Left lobe of liver (tissue), 2 donors: ENCODE measurements at regions not wholly inside any gene's neighbourhood (a gene's known extent, or its start where the extent isn't known, plus 50 kb on each side); places are given as distances from the start of the nearest gene placed in this dataset.
A peak's percentile ranks its signal among the peaks of the same experiment; 100 is the strongest.

ENCODE experiments used
- ATAC-seq: fragments of 200-7000 bp; cut with Tn5 transposase; one replicate; pipeline ENCODE4 v1.9.1; 2020; ENCODE audit warnings: mild to moderate bottlenecking, moderate library complexity
- DNase-seq: peaks from one replicate; pipeline ENCODE4 v3.0.0-alpha.2; 2020; ENCODE audit warnings: low spot score
- donor health status: DM: no; HTN: no; CAD: no; lungs with moderate emphysema.
- donor health status: DM: no; HTN: yes; CAD: no.

DNA sequence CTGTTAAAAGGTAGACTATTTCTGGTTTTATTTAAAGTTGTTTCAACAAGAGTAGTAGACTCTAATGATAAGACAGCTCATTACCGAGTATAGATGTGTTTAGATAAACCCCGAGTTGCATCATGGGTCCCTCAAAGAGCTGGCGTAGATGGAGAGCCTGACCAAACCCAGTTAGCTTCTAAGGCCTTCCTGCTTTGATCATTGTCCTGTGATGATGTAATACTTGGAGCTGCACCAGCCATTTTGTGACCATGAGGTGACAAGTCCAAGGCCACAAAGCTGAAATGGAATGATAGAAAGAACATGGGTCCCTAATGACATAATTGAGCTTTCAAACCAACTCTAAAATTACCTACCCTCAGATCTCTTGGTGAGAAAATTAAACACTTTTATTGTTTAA is 66.6 kb upstream of the TAB3 start:
- peak; percentile 51 for DNase-seq
- ATAC-seq = peak; percentile 65

DNA sequence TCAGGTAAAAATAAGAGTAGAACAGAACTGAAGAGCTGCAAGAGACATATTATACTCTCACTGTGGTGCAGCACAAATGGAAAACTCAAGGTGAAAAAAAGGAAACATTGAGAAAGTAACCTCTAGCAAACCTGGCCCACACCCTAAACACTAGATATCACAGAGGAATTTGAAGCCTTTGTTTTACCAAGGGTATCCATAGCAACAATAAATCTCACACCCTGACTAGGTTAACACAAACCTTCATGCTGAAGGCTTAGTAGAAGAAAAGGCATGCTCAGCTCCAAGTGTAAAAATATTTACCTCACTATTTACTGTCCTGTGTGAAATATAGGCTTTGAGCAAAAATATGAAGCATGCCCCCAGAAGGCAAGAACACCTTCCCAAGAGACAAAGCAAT is 61.9 kb upstream of the TAB3 start:
- no peak for ATAC-seq
- no peak for DNase-seq

DNA sequence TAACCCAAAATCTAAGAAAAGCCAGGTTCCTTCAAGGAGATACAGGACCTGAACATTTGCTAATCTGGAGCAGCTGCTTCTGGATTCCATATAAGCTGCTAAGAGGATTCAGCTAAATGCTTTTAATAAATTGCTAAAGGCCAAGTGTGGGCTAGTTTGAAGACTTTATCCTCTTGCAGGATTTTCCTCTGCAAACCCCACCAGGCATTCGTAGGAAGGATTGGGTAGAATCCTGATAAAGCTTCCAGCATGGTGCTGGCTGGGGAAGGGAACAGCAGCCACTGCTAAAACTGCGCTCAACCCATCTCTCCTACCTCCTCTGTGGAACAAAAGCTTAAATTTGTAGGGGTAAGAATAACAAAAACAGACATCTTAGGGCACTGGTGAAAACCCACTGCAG is 61.3 kb upstream of the TAB3 start:
- ATAC-seq (no peak), DNase-seq (no peak)

DNA sequence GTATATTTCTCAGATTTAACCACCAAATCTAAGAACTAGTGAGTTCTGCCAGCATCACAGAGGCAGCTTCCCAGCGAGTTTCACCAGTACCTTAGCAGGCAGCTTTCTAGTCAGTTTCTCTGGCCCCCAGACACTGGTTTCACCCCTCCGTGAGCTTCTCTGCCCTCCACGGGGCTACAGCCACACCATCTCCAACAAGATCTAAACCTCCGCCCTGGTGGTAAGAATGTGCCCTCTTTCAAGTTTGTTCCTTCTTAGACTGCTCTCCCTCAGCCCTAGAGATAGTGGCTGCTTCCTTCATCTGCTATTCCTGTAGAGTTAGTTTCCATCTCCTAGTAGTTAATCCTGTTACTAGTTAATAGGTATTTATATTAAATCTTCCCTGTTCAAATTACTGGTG is 60.5 kb upstream of the TAB3 start:
- ATAC-seq = no peak
- no peak for DNase-seq

DNA sequence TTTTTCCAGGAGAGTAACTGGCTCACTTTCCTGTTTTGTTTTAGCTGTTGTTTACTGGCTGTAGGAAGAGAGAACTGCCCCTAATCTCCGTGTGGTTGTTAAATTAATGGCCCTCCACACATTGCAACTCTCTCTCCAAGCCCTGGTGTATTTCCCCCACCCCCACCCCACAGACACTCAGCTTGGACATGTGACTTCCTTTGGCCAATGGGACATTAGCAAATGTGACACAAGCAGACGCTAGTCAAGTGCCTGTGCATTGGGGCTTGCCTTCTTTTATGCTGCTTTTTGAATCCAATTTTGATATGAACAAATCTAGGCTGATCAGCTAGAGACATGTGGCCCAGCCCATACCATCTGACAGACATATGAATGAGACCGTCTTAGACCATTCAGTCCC is 59.6 kb upstream of the TAB3 start:
- no peak for DNase-seq

DNA sequence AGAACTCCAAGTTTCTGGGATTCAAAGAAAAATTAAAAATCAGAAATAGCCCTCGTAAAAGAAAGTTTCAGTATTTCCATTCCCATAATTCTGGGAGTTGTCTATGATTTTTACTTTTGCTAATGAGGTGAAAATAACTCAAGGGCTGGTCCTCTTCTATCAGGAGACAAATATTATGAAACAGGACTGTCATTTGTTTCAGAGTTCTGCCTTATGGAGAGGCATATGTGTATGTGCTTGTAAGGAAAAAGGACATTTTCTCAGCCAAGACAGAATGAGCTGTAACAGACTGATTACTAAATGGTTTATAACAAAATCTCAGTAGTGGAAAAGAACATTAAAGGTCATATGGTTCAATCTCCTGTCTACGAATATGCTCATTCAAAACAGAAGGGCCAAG is 59.0 kb upstream of the TAB3 start:
- ATAC-seq (no peak), DNase-seq (no peak)

More for the DNA sequence above, 59.6 kb upstream of the TAB3 start:
- ATAC-seq = no peak

DNA sequence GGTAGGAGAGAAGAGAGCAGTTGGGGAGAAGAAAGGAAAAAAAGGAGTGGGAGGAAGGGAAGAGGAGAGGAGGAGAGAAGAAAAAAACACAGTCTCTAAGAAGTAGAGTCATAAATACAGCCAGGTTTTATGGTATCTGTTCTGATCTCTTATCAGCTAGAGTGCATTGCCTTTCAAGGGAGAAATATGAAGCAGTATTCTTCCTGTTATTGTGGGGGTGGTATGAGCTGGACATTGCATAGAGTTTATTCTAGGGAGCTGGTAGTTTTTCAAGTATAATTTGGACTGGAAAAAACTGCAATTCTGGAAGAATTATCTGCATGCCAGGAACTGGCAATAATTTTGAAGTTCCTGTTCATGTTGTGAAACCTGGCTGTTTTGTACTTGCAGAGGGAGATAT is 54.9 kb upstream of the TAB3 start:
- ATAC-seq = peak; percentile 13
- no peak for DNase-seq

DNA sequence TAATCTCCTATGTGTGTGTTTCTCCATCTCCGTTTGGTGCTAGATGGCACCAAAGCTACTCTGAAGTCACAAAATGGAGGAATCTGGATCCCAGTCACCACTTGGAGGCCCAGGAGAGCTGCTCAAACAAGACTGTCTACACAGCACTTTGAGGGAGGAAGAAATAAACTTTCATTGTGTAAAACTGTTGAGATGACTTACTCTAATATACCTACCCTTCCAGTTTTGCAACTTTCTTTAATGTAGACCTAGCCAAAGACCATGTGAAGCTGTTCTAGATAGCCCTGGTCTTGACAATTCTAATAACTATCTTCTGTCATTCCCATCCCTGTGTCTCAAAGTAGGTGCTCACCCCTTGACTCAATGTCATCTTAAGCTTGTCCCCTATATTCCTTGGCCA is 52.8 kb upstream of the TAB3 start:
- ATAC-seq = no peak
- no peak for DNase-seq

DNA sequence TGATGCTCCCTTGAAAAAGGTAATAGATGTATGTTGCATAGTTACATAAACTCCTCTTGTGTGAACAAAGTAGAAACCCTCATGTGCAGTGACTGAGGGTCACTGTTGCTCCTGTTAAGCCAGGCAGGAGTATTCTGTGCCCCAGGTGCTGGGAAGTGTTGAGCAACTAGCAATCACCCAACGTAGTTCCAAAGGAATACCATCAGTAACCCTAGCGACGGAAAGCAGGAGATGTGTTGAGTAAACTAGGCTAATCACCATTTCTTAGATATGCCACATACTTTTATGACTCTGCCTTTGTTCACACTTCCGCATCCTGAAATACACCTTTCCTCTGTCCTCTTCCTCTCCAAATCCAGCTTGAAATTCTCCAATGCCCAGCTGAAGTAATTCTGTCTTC is 50.9 kb upstream of the TAB3 start:
- no peak for ATAC-seq
- no peak for DNase-seq
